CD4-positive, alpha-beta T cell treated with Interleukin-15 for 1 hour (primary cell): ENCODE measurements at regions not wholly inside any gene's neighbourhood (a gene's known extent, or its start where the extent isn't known, plus 50 kb on each side); places are given as distances from the start of the nearest gene placed in this dataset.

Experiments
- DNase-seq: peaks from one replicate; pipeline ENCODE4 v3.0.0-alpha.2; 2020

GRCh38 chr13:24085662-24086061, 74.9 kb upstream of the SPATA13 start:
- no peak for DNase-seq

GRCh38 chr13:24086642-24087041, 73.9 kb upstream of the SPATA13 start:
- DNase-seq, result no peak

GRCh38 chr13:24087605-24088225, 72.8 kb upstream of the SPATA13 start:
- no peak for DNase-seq

- DNase-seq, result no peak
Measured at GRCh38 chr13:24090049-24090448, 70.5 kb upstream of the SPATA13 start.

GRCh38 chr13:24091080-24091479, 69.4 kb upstream of the SPATA13 start:
- DNase-seq, result no peak

- DNase-seq, result no peak
Measured at GRCh38 chr13:24092108-24092507, 68.4 kb upstream of the SPATA13 start.

- DNase-seq, result no peak
Measured at GRCh38 chr13:24093047-24093446, 67.5 kb upstream of the SPATA13 start.

- DNase-seq, result no peak
Measured at GRCh38 chr13:24096659-24097058, 63.9 kb upstream of the SPATA13 start.

GRCh38 chr13:24097064-24097463, 63.5 kb upstream of the SPATA13 start:
- DNase-seq, result no peak

- DNase-seq, result no peak
Measured at GRCh38 chr13:24097667-24098066, 62.9 kb upstream of the SPATA13 start.

GRCh38 chr13:24099490-24099889, 61.0 kb upstream of the SPATA13 start:
- DNase-seq, result no peak

- no peak for DNase-seq
Measured at GRCh38 chr13:24100188-24100587, 60.3 kb upstream of the SPATA13 start.

GRCh38 chr13:24103782-24104372, 56.6 kb upstream of the SPATA13 start:
- DNase-seq, result no peak

- DNase-seq, result no peak
Measured at GRCh38 chr13:24104723-24105122, 55.8 kb upstream of the SPATA13 start.

GRCh38 chr13:24106429-24106828, 54.1 kb upstream of the SPATA13 start:
- DNase-seq, result no peak

GRCh38 chr13:24107955-24108614, 52.4 kb upstream of the SPATA13 start:
- DNase-seq, result no peak

- no peak for DNase-seq
Measured at GRCh38 chr13:24108615-24108965, 51.9 kb upstream of the SPATA13 start.

GRCh38 chr13:24110011-24110410, 50.5 kb upstream of the SPATA13 start:
- DNase-seq, result no peak
